ENCODE measurements at regions not wholly inside any gene's neighbourhood (a gene's known extent, or its start where the extent isn't known, plus 50 kb on each side); places are given as distances from the start of the nearest gene placed in this dataset.

GRCh38 chr3:72380193-72380592 lies 468.1 kb downstream of the SHQ1 start:
- WGBS = 96% methylated on average over 4 of the region's 4 CpGs
- H3K4me3 ChIP-seq (ENCODE audit: low read length in 2 of 2) = no peak overlapping the region
- no peak overlapping the region for H3K27ac ChIP-seq (ENCODE audit: low read depth in 1 of 2, low read length in 1 of 2)
- peaks cover 13 to 23% of the 10 kb centered on the region in 2 donors for H3K4me1 ChIP-seq (ENCODE audit: control insufficient read depth in 2 of 2, insufficient read depth in 2 of 2, low read length in 2 of 2)
- H3K36me3 ChIP-seq (ENCODE audit: control insufficient read depth in 2 of 2, insufficient read depth in 2 of 2, low read length in 1 of 2) = peaks cover 10 to 27% of the 10 kb centered on the region in 2 donors
- DNase-seq (ENCODE audit: low read depth in 6 of 9, low spot score in 9 of 9) = no peak
- no peaks in the 10 kb centered on the region for H3K9me3 ChIP-seq (ENCODE audit: control insufficient read depth in 2 of 2, insufficient read depth in 1 of 2, low read length in 1 of 2)
- H3K27me3 ChIP-seq (ENCODE audit: control insufficient read depth in 2 of 2, insufficient read depth in 1 of 2, low read length in 1 of 2) = no peaks in the 10 kb centered on the region

- DNase-seq (ENCODE audit: low read depth in 6 of 9, low spot score in 9 of 9) = no peak
- no peaks in the 10 kb centered on the region for H3K9me3 ChIP-seq (ENCODE audit: control insufficient read depth in 2 of 2, insufficient read depth in 1 of 2, low read length in 1 of 2)
- H3K36me3 ChIP-seq (ENCODE audit: control insufficient read depth in 2 of 2, insufficient read depth in 2 of 2, low read length in 1 of 2) = peaks cover 10 to 27% of the 10 kb centered on the region in 2 donors
- H3K27me3 ChIP-seq (ENCODE audit: control insufficient read depth in 2 of 2, insufficient read depth in 1 of 2, low read length in 1 of 2) = no peaks in the 10 kb centered on the region
- no peak overlapping the region for H3K27ac ChIP-seq (ENCODE audit: low read depth in 1 of 2, low read length in 1 of 2)
- 92% methylated on average over 1 of the region's 1 CpG for WGBS
- peaks cover 9 to 24% of the 10 kb centered on the region in 2 donors for H3K4me1 ChIP-seq (ENCODE audit: control insufficient read depth in 2 of 2, insufficient read depth in 2 of 2, low read length in 2 of 2)
- H3K4me3 ChIP-seq (ENCODE audit: low read length in 2 of 2) = no peak overlapping the region
Observed at GRCh38 chr3:72379500-72380187, 468.6 kb downstream of the SHQ1 start.

- no peaks in the 10 kb centered on the region for H3K27me3 ChIP-seq (ENCODE audit: control insufficient read depth in 2 of 2, insufficient read depth in 1 of 2, low read length in 1 of 2)
Observed at GRCh38 chr3:72378287-72378686, 470.0 kb downstream of the SHQ1 start.

GRCh38 chr3:72376956-72377710 lies 471.1 kb downstream of the SHQ1 start:
- H3K4me3 ChIP-seq (ENCODE audit: low read length in 2 of 2) = no peak overlapping the region
- H3K4me1 ChIP-seq (ENCODE audit: control insufficient read depth in 2 of 2, insufficient read depth in 2 of 2, low read length in 2 of 2) = peaks cover 22 to 29% of the 10 kb centered on the region in 2 donors
- H3K9me3 ChIP-seq (ENCODE audit: control insufficient read depth in 2 of 2, insufficient read depth in 1 of 2, low read length in 1 of 2) = no peaks in the 10 kb centered on the region
- no peak overlapping the region for H3K27ac ChIP-seq (ENCODE audit: low read depth in 1 of 2, low read length in 1 of 2)
- 95% methylated on average over 9 of the region's 9 CpGs for WGBS
- peaks cover 10 to 23% of the 10 kb centered on the region in 2 donors for H3K36me3 ChIP-seq (ENCODE audit: control insufficient read depth in 2 of 2, insufficient read depth in 2 of 2, low read length in 1 of 2)
- DNase-seq (ENCODE audit: low read depth in 6 of 9, low spot score in 9 of 9) = no peak
- H3K27me3 ChIP-seq (ENCODE audit: control insufficient read depth in 2 of 2, insufficient read depth in 1 of 2, low read length in 1 of 2) = no peaks in the 10 kb centered on the region

More at GRCh38 chr3:72378287-72378686, 470.0 kb downstream of the SHQ1 start:
- Histone ChIP-seq H3K4me1 (ENCODE audit: control insufficient read depth in 2 of 2, insufficient read depth in 2 of 2, low read length in 2 of 2) (peaks cover 14 to 27% of the 10 kb centered on the region in 2 donors), H3K27ac (ENCODE audit: low read depth in 1 of 2, low read length in 1 of 2) (no peak overlapping the region), H3K9me3 (ENCODE audit: control insufficient read depth in 2 of 2, insufficient read depth in 1 of 2, low read length in 1 of 2) (no peaks in the 10 kb centered on the region), H3K4me3 (ENCODE audit: low read length in 2 of 2) (no peak overlapping the region), H3K36me3 (ENCODE audit: control insufficient read depth in 2 of 2, insufficient read depth in 2 of 2, low read length in 1 of 2) (peaks cover 10 to 23% of the 10 kb centered on the region in 2 donors)
- no peak for DNase-seq (ENCODE audit: low read depth in 6 of 9, low spot score in 9 of 9)
- 97% methylated on average over 10 of the region's 10 CpGs for WGBS

- Histone ChIP-seq H3K36me3 (ENCODE audit: control insufficient read depth in 2 of 2, insufficient read depth in 2 of 2, low read length in 1 of 2) (peaks cover 10 to 23% of the 10 kb centered on the region in 2 donors), H3K9me3 (ENCODE audit: control insufficient read depth in 2 of 2, insufficient read depth in 1 of 2, low read length in 1 of 2) (no peaks in the 10 kb centered on the region), H3K4me3 (ENCODE audit: low read length in 2 of 2) (no peak overlapping the region), H3K4me1 (ENCODE audit: control insufficient read depth in 2 of 2, insufficient read depth in 2 of 2, low read length in 2 of 2) (peaks cover 26 to 34% of the 10 kb centered on the region in 2 donors), H3K27ac (ENCODE audit: low read depth in 1 of 2, low read length in 1 of 2) (peak overlapping the region in 1 of 2 donors; percentile 44), H3K27me3 (ENCODE audit: control insufficient read depth in 2 of 2, insufficient read depth in 1 of 2, low read length in 1 of 2) (no peaks in the 10 kb centered on the region)
- DNase-seq (ENCODE audit: low read depth in 6 of 9, low spot score in 9 of 9) = peak in 5 of 9 donors; percentile 17 to 67 (median 33)
- 64% methylated on average over 10 of the region's 10 CpGs for WGBS
Observed at GRCh38 chr3:72375237-72376076, 472.8 kb downstream of the SHQ1 start.

GRCh38 chr3:72373139-72373538 lies 475.1 kb downstream of the SHQ1 start:
- Histone ChIP-seq H3K9me3 (ENCODE audit: control insufficient read depth in 2 of 2, insufficient read depth in 1 of 2, low read length in 1 of 2) (no peaks in the 10 kb centered on the region), H3K27me3 (ENCODE audit: control insufficient read depth in 2 of 2, insufficient read depth in 1 of 2, low read length in 1 of 2) (no peaks in the 10 kb centered on the region), H3K27ac (ENCODE audit: low read depth in 1 of 2, low read length in 1 of 2) (no peak overlapping the region), H3K4me3 (ENCODE audit: low read length in 2 of 2) (no peak overlapping the region), H3K4me1 (ENCODE audit: control insufficient read depth in 2 of 2, insufficient read depth in 2 of 2, low read length in 2 of 2) (peaks cover 26 to 34% of the 10 kb centered on the region in 2 donors), H3K36me3 (ENCODE audit: control insufficient read depth in 2 of 2, insufficient read depth in 2 of 2, low read length in 1 of 2) (peaks cover 3 to 14% of the 10 kb centered on the region in 2 donors)
- no peak for DNase-seq (ENCODE audit: low read depth in 6 of 9, low spot score in 9 of 9)
- 97% methylated on average over 8 of the region's 8 CpGs for WGBS

- WGBS = 97% methylated on average over 3 of the region's 3 CpGs
Observed at GRCh38 chr3:72372161-72372560, 476.1 kb downstream of the SHQ1 start.

GRCh38 chr3:72371431-72371830 lies 476.8 kb downstream of the SHQ1 start:
- WGBS = 62% methylated on average over 7 of the region's 7 CpGs
- H3K36me3 ChIP-seq (ENCODE audit: control insufficient read depth in 2 of 2, insufficient read depth in 2 of 2, low read length in 1 of 2) = no peaks in the 10 kb centered on the region
- H3K9me3 ChIP-seq (ENCODE audit: control insufficient read depth in 2 of 2, insufficient read depth in 1 of 2, low read length in 1 of 2) = no peaks in the 10 kb centered on the region

More at GRCh38 chr3:72372161-72372560, 476.1 kb downstream of the SHQ1 start:
- H3K36me3 ChIP-seq (ENCODE audit: control insufficient read depth in 2 of 2, insufficient read depth in 2 of 2, low read length in 1 of 2) = peaks cover 0 to 4% of the 10 kb centered on the region in 2 donors
- H3K27me3 ChIP-seq (ENCODE audit: control insufficient read depth in 2 of 2, insufficient read depth in 1 of 2, low read length in 1 of 2) = no peaks in the 10 kb centered on the region
- no peaks in the 10 kb centered on the region for H3K9me3 ChIP-seq (ENCODE audit: control insufficient read depth in 2 of 2, insufficient read depth in 1 of 2, low read length in 1 of 2)
- DNase-seq (ENCODE audit: low read depth in 6 of 9, low spot score in 9 of 9) = no peak
- no peak overlapping the region for H3K4me3 ChIP-seq (ENCODE audit: low read length in 2 of 2)
- peaks cover 26 to 34% of the 10 kb centered on the region in 2 donors for H3K4me1 ChIP-seq (ENCODE audit: control insufficient read depth in 2 of 2, insufficient read depth in 2 of 2, low read length in 2 of 2)
- no peak overlapping the region for H3K27ac ChIP-seq (ENCODE audit: low read depth in 1 of 2, low read length in 1 of 2)

More at GRCh38 chr3:72371431-72371830, 476.8 kb downstream of the SHQ1 start:
- H3K27ac ChIP-seq (ENCODE audit: low read depth in 1 of 2, low read length in 1 of 2) = no peak overlapping the region
- no peak overlapping the region for H3K4me3 ChIP-seq (ENCODE audit: low read length in 2 of 2)
- no peaks in the 10 kb centered on the region for H3K27me3 ChIP-seq (ENCODE audit: control insufficient read depth in 2 of 2, insufficient read depth in 1 of 2, low read length in 1 of 2)
- peaks cover 26 to 34% of the 10 kb centered on the region in 2 donors for H3K4me1 ChIP-seq (ENCODE audit: control insufficient read depth in 2 of 2, insufficient read depth in 2 of 2, low read length in 2 of 2)
- peak in 1 of 9 donors; percentile 52 for DNase-seq (ENCODE audit: low read depth in 6 of 9, low spot score in 9 of 9)

Data from thymus (tissue), 11 donors.